K562 (cell line): ENCODE measurements at regions not wholly inside any gene's neighbourhood (a gene's known extent, or its start where the extent isn't known, plus 50 kb on each side); places are given as distances from the start of the nearest gene placed in this dataset.

Source experiments
- ATAC-seq: fragments of 200-7000 bp; cut with Tn5 transposase; 3 replicates; pipeline ENCODE4 v1.9.1; 2020; ENCODE audit warnings: moderate library complexity
- BruUV-seq: library from RNA; stranded (reverse); fragments of 400-500 nt; replicated peaks from 2 replicates; lab custom pipeline; 2021; lab: Mats Ljungman, UMichigan
- CTCF ChIA-PET: fragments of 300-600 bp; formaldehyde crosslinking; extraction: SDS; loops from one replicate; lab custom pipeline; 2021; ENCODE audit warnings: low intra/inter-chr PET ratio; lab: Yijun Ruan, JAX
- POLR2A ChIA-PET: fragments of 300-600, 350-650 bp; sonication (Branson Sonifier 250); formaldehyde crosslinking; extraction: SDS; loops from one replicate; lab custom pipeline; 2021; ENCODE audit warnings: antibody characterized with exemption, inconsistent platforms; lab: Yijun Ruan, JAX
- DNase-seq, 4 experiments: peaks; one replicate each; pipeline versions ENCODE4 v3.0.0 to v3.0.0-alpha.2; 2011 to 2018; ENCODE audit warnings: low spot score in 3 of 4, mixed read lengths in 3 of 4; ENCODE audit errors: extremely low read depth in 1 of 4
- FAIRE-seq: peaks from 2 replicates; lab custom pipeline; 2011; peaks lifted over from hg19 to GRCh38; lab: Jason Lieb, UNC
- H2AFZ ChIP-seq: 2 replicates; pipeline ENCODE4 v1.6.0; 2011; ENCODE audit warnings: low read depth, low read length, control low read depth, inconsistent platforms
- H3K27ac ChIP-seq: fragments of 200-600 bp; 3 replicates; pipeline ENCODE4 v1.8.0; 2011; ENCODE audit warnings: low read depth, mild to moderate bottlenecking, control low read depth, inconsistent platforms, low read length, moderate library complexity, mixed read lengths; ENCODE audit errors: extremely low read depth
- H3K27me3 ChIP-seq, 2 experiments: fragments of 300-600 bp in 1 of 2; 2 replicates in 1 of 2; 3 replicates in 1 of 2; pipeline versions ENCODE4 v1.6.0 to v1.8.0; 2011; ENCODE audit warnings: inconsistent platforms in 2 of 2, low read length in 2 of 2, mild to moderate bottlenecking in 1 of 2, mixed read lengths in 1 of 2, moderate library complexity in 1 of 2; ENCODE audit not compliant: control insufficient read depth in 2 of 2, insufficient read depth in 2 of 2
- H3K36me3 ChIP-seq: fragments of 300-600 bp; 3 replicates; pipeline ENCODE4 v1.8.0; 2011; ENCODE audit warnings: mild to moderate bottlenecking, low read length, inconsistent platforms; ENCODE audit not compliant: control insufficient read depth, insufficient read depth
- H3K4me1 ChIP-seq, 2 experiments: fragments of 200-600 bp in 1 of 2; replicated peaks in 1 of 2; 2 replicates in 1 of 2; 3 replicates in 1 of 2; pipeline versions ENCODE4 v1.5.1 to v1.8.0; 2011; ENCODE audit warnings: inconsistent platforms in 2 of 2, low read length in 2 of 2, mild to moderate bottlenecking in 1 of 2, mixed read lengths in 1 of 2, moderate library complexity in 1 of 2; ENCODE audit not compliant: control insufficient read depth in 2 of 2, insufficient read depth in 2 of 2
- H3K4me2 ChIP-seq: 2 replicates; pipeline ENCODE4 v1.6.1; 2011; ENCODE audit warnings: low read length, control low read depth, inconsistent platforms, mixed read lengths; ENCODE audit not compliant: insufficient read depth
- H3K4me3 ChIP-seq: fragments of 200-600 bp; sonication (generic), shearing (Covaris generic); 2 replicates; pipeline ENCODE4 v1.5.1; 2016; ENCODE audit warnings: control low read depth, inconsistent platforms
- H3K79me2 ChIP-seq: fragments of 200-600 bp; 3 replicates; pipeline ENCODE4 v1.8.0; 2011; ENCODE audit warnings: low read length, inconsistent platforms; ENCODE audit not compliant: control insufficient read depth, insufficient read depth
- H3K9ac ChIP-seq, 2 experiments: 2 replicates each; pipeline versions ENCODE4 v1.6.0 to v1.6.1; 2011; ENCODE audit warnings: low read depth in 2 of 2, low read length in 2 of 2, control low read depth in 1 of 2, inconsistent platforms in 1 of 2, mild to moderate bottlenecking in 1 of 2, mixed read lengths in 1 of 2; ENCODE audit not compliant: insufficient read depth in 1 of 2
- H3K9me1 ChIP-seq: one replicate; pipeline ENCODE4 v1.6.0; 2011; ENCODE audit warnings: inconsistent platforms, mild to moderate bottlenecking, low read length, moderate library complexity; ENCODE audit not compliant: control insufficient read depth, insufficient read depth
- H3K9me3 ChIP-seq: replicated peaks from 2 replicates; pipeline ENCODE4 v1.5.1; 2011; ENCODE audit warnings: low read depth, low read length, inconsistent platforms; ENCODE audit not compliant: control insufficient read depth, insufficient read depth
- H4K20me1 ChIP-seq: replicated peaks from 2 replicates; pipeline ENCODE4 v1.6.1; 2011; ENCODE audit warnings: low read length, inconsistent platforms, mixed read lengths; ENCODE audit not compliant: control insufficient read depth, insufficient read depth
- MCM3 ChIP-seq: fragments of 450-650 bp; IDR thresholded peaks from 2 replicates; pipeline ENCODE4 v1.6.1; 2016
- NFATC3 ChIP-seq: fragments of 450-650 bp; IDR thresholded peaks from 2 replicates; pipeline ENCODE4 v1.6.1; 2017; ENCODE audit warnings: mild to moderate bottlenecking
- SIN3A ChIP-seq, 2 experiments: fragments of 150-350 bp in 1 of 2; IDR thresholded peaks; 2 replicates each; pipeline ENCODE4 v1.6.1; 2011 to 2016; ENCODE audit warnings: borderline replicate concordance in 2 of 2, low read depth in 2 of 2, low read length in 2 of 2, mild to moderate bottlenecking in 2 of 2, moderate library complexity in 2 of 2; ENCODE audit not compliant: control insufficient read depth in 1 of 2
- ZSCAN29 ChIP-seq: fragments of 450-650 bp; IDR thresholded peaks from 2 replicates; pipeline ENCODE4 v1.6.1; 2017
- in situ Hi-C: fragments of 300-500 bp; cut with MboI; formaldehyde crosslinking; loops from 4 replicates; pipeline ENCODE4 v1.15.0; 2018; ENCODE audit warnings: inconsistent platforms, mixed read lengths
- intact Hi-C: fragments of 100-400 bp; cut with micrococcal nuclease; formaldehyde crosslinking; loops from 2 replicates; pipeline ENCODE4 v1.14.2; 2022
- TF ChIP-seq, protein P1 (sequence below), 2 experiments: fragments of 250-450 bp in 1 of 2; fragments of 450-650 bp in 1 of 2; sonication (Bioruptor Pico) in 1 of 2; IDR thresholded peaks; 2 replicates each; pipeline versions ENCODE4 v1.6.1 to v1.8.0; 2016 to 2021; ENCODE audit warnings: mild to moderate bottlenecking in 2 of 2, moderate library complexity in 2 of 2, missing compliant biosample characterization in 1 of 2, missing genetic modification characterization in 1 of 2
- TF ChIP-seq, protein P2 (sequence below): sonication (generic); formaldehyde crosslinking; IDR thresholded peaks from 2 replicates; pipeline ENCODE4 v1.8.1; 2023; ENCODE audit warnings: mild to moderate bottlenecking, missing genetic modification reagents
- TF ChIP-seq, protein P3 (sequence below): sonication (generic); formaldehyde crosslinking; IDR thresholded peaks from 2 replicates; pipeline ENCODE4 v1.8.0; 2023; ENCODE audit warnings: mild to moderate bottlenecking, missing genetic modification reagents

DNA sequence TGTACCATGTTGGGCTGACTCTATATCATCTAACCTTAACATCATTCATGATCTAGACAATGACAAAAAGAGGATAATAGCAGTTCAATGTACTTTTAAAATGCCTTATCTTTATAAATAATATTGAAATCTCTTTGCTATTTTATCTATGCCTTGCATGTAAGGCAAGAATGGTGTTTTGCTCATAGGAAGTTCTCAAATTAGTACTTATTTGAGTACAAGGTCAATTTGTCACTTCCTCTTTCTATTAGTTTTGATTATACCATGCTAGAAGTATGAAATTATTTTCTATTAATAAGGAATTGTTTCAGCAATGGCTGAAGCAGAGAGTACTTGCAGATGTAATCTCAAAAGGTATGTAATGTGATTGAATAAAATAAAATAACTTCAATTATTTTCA, 1285.4 kb upstream of the TENM4 start:
- BruUV-seq, result no TSS peak
- DNase-seq, result no peak
- Histone ChIP-seq H3K4me1 (no peaks in the 10 kb centered on the region), H3K36me3 (no peaks in the 10 kb centered on the region), H3K9me1 (no peaks in the 10 kb centered on the region), H3K4me2 (no peak overlapping the region), H3K27me3 (no peaks in the 10 kb centered on the region), H3K79me2 (no peaks in the 10 kb centered on the region), H2AFZ (no peak overlapping the region)
- ATAC-seq, result no peak
- TF ChIP-seq, protein P1, sequence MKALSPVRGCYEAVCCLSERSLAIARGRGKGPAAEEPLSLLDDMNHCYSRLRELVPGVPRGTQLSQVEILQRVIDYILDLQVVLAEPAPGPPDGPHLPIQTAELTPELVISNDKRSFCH (CRISPR knock-in tag; IDR thresholded peaks at IDR 0.05), result no peak
- TF ChIP-seq, protein P1 (tag; IDR thresholded peaks at IDR 0.05), result no peak
- TF ChIP-seq, protein P2, sequence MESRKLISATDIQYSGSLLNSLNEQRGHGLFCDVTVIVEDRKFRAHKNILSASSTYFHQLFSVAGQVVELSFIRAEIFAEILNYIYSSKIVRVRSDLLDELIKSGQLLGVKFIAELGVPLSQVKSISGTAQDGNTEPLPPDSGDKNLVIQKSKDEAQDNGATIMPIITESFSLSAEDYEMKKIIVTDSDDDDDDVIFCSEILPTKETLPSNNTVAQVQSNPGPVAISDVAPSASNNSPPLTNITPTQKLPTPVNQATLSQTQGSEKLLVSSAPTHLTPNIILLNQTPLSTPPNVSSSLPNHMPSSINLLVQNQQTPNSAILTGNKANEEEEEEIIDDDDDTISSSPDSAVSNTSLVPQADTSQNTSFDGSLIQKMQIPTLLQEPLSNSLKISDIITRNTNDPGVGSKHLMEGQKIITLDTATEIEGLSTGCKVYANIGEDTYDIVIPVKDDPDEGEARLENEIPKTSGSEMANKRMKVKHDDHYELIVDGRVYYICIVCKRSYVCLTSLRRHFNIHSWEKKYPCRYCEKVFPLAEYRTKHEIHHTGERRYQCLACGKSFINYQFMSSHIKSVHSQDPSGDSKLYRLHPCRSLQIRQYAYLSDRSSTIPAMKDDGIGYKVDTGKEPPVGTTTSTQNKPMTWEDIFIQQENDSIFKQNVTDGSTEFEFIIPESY (CRISPR knock-in tag), result no peak
- TF ChIP-seq, protein P3, sequence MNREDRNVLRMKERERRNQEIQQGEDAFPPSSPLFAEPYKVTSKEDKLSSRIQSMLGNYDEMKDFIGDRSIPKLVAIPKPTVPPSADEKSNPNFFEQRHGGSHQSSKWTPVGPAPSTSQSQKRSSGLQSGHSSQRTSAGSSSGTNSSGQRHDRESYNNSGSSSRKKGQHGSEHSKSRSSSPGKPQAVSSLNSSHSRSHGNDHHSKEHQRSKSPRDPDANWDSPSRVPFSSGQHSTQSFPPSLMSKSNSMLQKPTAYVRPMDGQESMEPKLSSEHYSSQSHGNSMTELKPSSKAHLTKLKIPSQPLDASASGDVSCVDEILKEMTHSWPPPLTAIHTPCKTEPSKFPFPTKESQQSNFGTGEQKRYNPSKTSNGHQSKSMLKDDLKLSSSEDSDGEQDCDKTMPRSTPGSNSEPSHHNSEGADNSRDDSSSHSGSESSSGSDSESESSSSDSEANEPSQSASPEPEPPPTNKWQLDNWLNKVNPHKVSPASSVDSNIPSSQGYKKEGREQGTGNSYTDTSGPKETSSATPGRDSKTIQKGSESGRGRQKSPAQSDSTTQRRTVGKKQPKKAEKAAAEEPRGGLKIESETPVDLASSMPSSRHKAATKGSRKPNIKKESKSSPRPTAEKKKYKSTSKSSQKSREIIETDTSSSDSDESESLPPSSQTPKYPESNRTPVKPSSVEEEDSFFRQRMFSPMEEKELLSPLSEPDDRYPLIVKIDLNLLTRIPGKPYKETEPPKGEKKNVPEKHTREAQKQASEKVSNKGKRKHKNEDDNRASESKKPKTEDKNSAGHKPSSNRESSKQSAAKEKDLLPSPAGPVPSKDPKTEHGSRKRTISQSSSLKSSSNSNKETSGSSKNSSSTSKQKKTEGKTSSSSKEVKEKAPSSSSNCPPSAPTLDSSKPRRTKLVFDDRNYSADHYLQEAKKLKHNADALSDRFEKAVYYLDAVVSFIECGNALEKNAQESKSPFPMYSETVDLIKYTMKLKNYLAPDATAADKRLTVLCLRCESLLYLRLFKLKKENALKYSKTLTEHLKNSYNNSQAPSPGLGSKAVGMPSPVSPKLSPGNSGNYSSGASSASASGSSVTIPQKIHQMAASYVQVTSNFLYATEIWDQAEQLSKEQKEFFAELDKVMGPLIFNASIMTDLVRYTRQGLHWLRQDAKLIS, result no peak
- TF ChIP-seq MCM3, result no peak
- no peak for TF ChIP-seq SIN3A (IDR thresholded peaks at IDR 0.05; ENCODE audit: borderline replicate concordance in 2 of 2, control insufficient read depth in 1 of 2, low read depth in 2 of 2, low read length in 2 of 2)
- no peak for TF ChIP-seq NFATC3
- no peak for TF ChIP-seq ZSCAN29
- TF ChIP-seq, all 486 proteins: peak for 0
- ChIA-PET CTCF (no interaction called here), POLR2A (no interaction called here)
- intact Hi-C loops (no loop called here), in situ Hi-C loops (no loop called here)
- Histone ChIP-seq H3K27ac (no peak overlapping the region), H3K9me3 (no peaks in the 10 kb centered on the region), H3K9ac (no peak overlapping the region), H4K20me1 (no peaks in the 10 kb centered on the region), H3K4me3 (no peak overlapping the region)
- FAIRE-seq, result no peak
